ENCODE measurements at regions not wholly inside any gene's neighbourhood (a gene's known extent, or its start where the extent isn't known, plus 50 kb on each side); places are given as distances from the start of the nearest gene placed in this dataset.

DNA sequence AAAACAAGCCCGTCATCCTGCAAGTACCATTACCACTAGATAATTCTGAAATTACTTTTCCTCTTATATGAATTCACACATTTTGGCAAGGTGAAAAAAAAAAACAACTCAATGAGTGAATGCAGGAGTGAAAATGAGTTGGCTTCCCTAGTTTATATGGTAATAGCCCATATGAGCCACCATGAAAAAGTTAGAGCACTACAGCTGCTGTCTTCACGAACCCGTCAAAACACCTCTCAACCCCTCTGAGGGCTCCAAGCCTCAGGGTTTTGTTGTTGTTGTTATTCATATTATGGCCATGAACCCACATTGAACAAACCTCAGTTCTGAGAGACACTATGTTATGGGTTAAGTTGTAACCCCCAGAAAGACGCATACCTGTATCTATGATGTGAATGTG is 289.9 kb upstream of the CAND1 start:
- TF ChIP-seq CTCF (IDR thresholded peaks at IDR 0.05) = no peak
- TF ChIP-seq POLR2A (IDR thresholded peaks at IDR 0.05) = no peak
